Muscle layer of duodenum (tissue), 2 donors: ENCODE measurements at regions not wholly inside any gene's neighbourhood (a gene's known extent, or its start where the extent isn't known, plus 50 kb on each side); places are given as distances from the start of the nearest gene placed in this dataset.

Experiments
- H3K27ac ChIP-seq: one replicate; pipeline ENCODE4 v1.7.0; 2013; ENCODE audit warnings: mild to moderate bottlenecking, low read length
- H3K27me3 ChIP-seq: one replicate; pipeline ENCODE4 v1.7.0; 2013; ENCODE audit warnings: low read depth, mild to moderate bottlenecking, control low read depth, low read length
- H3K36me3 ChIP-seq, 2 donors: one replicate each; pipeline ENCODE4 v1.7.0; 2013; ENCODE audit warnings: low read length in 2 of 2, control low read depth in 1 of 2, mild to moderate bottlenecking in 1 of 2; ENCODE audit not compliant: insufficient read depth in 2 of 2, control insufficient read depth in 1 of 2
- H3K4me1 ChIP-seq, 2 donors: one replicate each; pipeline ENCODE4 v1.7.0; 2013; ENCODE audit warnings: low read length in 2 of 2, mild to moderate bottlenecking in 2 of 2, control low read depth in 1 of 2, moderate library complexity in 1 of 2; ENCODE audit not compliant: insufficient read depth in 2 of 2, control insufficient read depth in 1 of 2
- H3K4me3 ChIP-seq, 2 donors: one replicate each; pipeline ENCODE4 v1.7.0; 2013; ENCODE audit warnings: low read length in 2 of 2, low read depth in 1 of 2, mild to moderate bottlenecking in 1 of 2
- H3K9me3 ChIP-seq, 2 donors: one replicate each; pipeline ENCODE4 v1.7.0; 2013; ENCODE audit warnings: low read length in 2 of 2, control low read depth in 1 of 2, mild to moderate bottlenecking in 1 of 2; ENCODE audit not compliant: control insufficient read depth in 1 of 2
- donor health status: healthy.

- Histone ChIP-seq H3K9me3 (no peaks in the 10 kb centered on the region), H3K36me3 (no peaks in the 10 kb centered on the region), H3K27me3 (no peaks in the 10 kb centered on the region)
Observed at GRCh38 chr2:6215053-6215452, 522.9 kb downstream of the SOX11 start.

GRCh38 chr2:6216234-6216633 is 524.0 kb downstream of the SOX11 start:
- H3K36me3 ChIP-seq: no peaks in the 10 kb centered on the region
- H3K9me3 ChIP-seq: no peaks in the 10 kb centered on the region
- no peak overlapping the region for H3K27ac ChIP-seq
- H3K4me3 ChIP-seq: no peak overlapping the region
- H3K27me3 ChIP-seq: no peaks in the 10 kb centered on the region
- no peaks in the 10 kb centered on the region for H3K4me1 ChIP-seq

More at GRCh38 chr2:6215053-6215452, 522.9 kb downstream of the SOX11 start:
- H3K4me3 ChIP-seq: no peak overlapping the region
- H3K4me1 ChIP-seq: no peaks in the 10 kb centered on the region
- no peak overlapping the region for H3K27ac ChIP-seq

DNA sequence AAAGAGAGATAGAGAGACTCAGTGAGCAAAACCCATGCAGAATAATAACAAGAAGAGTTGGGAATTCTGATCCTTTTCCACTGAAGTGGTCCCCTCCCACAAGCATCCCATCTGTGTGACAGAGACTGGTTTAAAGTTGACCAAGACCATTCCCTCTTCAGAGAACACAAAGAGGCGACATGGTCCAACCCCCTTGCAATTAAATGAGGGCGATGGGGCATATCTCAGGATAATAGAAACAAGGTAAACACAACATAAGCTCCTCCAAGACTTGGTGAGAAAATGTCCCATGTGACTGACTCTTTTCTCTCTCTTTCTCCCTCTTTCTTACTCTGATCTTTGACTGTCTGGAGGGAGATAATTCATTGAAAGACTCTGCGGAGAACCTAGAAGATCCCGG is 526.7 kb downstream of the SOX11 start:
- Histone ChIP-seq H3K4me1 (no peaks in the 10 kb centered on the region), H3K27me3 (no peaks in the 10 kb centered on the region), H3K36me3 (no peaks in the 10 kb centered on the region), H3K4me3 (no peak overlapping the region), H3K9me3 (no peaks in the 10 kb centered on the region), H3K27ac (no peak overlapping the region)

DNA sequence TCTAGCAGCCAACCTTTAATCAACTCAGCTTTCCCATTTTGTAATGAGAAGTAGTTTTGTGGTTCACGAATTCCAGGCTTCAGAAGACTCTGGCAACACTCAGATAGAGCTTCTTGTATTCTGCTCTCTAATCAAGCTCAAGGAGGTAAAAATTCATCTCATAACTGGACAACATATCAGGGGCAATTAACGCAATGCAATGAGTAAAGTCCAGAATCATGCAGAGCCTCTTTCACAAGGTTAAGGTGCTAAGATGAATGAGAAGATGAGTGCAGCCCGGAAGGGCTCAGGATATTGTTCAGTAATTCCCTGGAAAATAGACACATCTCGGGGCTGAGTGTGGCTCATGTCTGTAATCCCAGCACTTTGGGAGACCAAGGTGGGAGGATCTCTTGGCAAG is 527.7 kb downstream of the SOX11 start:
- Histone ChIP-seq H3K9me3 (no peaks in the 10 kb centered on the region), H3K4me3 (no peak overlapping the region), H3K27ac (no peak overlapping the region), H3K36me3 (no peaks in the 10 kb centered on the region), H3K4me1 (no peaks in the 10 kb centered on the region), H3K27me3 (no peaks in the 10 kb centered on the region)

DNA sequence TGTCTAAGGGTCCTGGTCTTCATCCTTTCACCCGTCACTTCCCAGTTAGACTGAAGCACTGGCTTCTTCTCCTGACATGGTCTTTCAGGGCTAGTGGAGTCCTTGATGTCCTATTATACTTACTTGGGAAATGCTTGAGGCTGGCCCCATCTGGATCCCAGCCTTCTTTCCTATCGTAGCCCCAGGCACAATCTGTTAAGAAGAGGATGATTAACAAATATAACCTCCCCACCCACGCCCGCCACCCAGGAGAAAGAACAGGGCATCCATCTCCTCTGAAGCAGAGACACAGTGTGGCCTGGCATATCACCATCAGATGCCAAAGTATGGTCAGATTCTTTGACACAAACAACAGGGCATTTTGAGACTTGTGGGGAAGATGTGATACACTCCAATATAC is 530.1 kb downstream of the SOX11 start:
- Histone ChIP-seq H3K36me3 (no peaks in the 10 kb centered on the region), H3K9me3 (no peaks in the 10 kb centered on the region), H3K4me3 (no peak overlapping the region), H3K4me1 (no peaks in the 10 kb centered on the region), H3K27ac (no peak overlapping the region), H3K27me3 (no peaks in the 10 kb centered on the region)

DNA sequence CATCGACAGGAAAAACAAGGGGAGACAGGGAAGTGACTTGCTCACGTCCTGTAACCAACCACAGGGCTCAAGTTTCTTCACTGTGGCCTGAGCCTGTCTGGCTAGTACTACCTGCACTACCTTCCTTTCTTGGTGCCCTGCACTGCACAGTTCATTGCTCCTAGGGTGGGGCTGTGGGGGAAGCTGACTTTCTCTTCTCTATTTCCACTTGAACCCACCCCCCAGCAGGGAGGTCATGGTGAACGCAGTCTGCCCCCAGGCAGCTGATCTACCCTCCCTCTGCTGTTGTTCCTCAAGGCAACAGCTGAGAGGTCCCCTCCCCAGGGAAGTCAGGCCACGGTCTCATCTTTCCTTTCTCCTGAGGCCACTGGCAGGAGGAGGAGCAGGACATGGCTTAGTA is 532.1 kb downstream of the SOX11 start:
- Histone ChIP-seq H3K27ac (no peak overlapping the region), H3K36me3 (no peaks in the 10 kb centered on the region), H3K4me1 (no peaks in the 10 kb centered on the region), H3K9me3 (no peaks in the 10 kb centered on the region), H3K4me3 (no peak overlapping the region), H3K27me3 (no peaks in the 10 kb centered on the region)

DNA sequence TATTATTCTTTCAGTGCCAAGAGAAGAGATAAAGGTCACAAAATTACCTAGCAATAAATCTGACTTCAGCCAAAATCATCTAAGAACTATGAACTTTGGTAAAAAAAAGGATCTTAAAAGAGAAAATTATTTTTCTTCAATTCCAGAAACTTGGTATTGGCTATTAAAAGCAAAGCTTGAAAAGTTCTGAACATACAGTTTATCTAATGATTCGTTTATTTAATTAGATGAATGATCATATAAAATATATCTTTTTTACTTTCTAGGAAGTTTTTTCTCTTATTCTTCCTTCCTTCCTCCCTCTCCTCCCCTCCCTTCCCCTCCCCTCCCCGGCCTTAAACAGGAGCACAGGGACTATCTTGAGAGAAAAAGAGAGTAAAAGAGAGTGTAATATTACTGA is 536.1 kb downstream of the SOX11 start:
- H3K4me1 ChIP-seq: no peaks in the 10 kb centered on the region
- no peaks in the 10 kb centered on the region for H3K36me3 ChIP-seq
- H3K27ac ChIP-seq: no peak overlapping the region
- H3K27me3 ChIP-seq: no peaks in the 10 kb centered on the region
- no peak overlapping the region for H3K4me3 ChIP-seq
- no peaks in the 10 kb centered on the region for H3K9me3 ChIP-seq

DNA sequence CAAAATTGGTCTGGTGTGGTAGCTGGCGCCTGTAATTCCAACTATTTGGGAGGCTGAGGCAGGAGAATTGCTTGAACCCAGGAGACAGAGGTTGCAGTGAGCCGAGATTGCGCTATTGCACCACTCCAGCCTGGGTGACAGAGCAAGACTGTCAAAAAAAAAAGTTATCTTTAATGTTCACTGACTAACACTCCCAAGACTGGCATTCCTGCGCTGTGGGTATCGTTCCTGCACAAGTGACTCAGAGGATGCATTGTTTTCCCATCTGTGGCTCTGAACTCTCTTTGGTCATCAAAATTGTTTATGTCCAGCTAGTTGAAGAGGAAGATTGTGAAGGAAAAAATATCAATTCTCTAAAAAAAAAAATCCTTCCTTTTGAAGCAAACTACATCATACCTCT is 539.0 kb downstream of the SOX11 start:
- Histone ChIP-seq H3K4me1 (no peaks in the 10 kb centered on the region), H3K27ac (no peak overlapping the region), H3K36me3 (no peaks in the 10 kb centered on the region), H3K9me3 (no peaks in the 10 kb centered on the region), H3K27me3 (no peaks in the 10 kb centered on the region), H3K4me3 (no peak overlapping the region)

DNA sequence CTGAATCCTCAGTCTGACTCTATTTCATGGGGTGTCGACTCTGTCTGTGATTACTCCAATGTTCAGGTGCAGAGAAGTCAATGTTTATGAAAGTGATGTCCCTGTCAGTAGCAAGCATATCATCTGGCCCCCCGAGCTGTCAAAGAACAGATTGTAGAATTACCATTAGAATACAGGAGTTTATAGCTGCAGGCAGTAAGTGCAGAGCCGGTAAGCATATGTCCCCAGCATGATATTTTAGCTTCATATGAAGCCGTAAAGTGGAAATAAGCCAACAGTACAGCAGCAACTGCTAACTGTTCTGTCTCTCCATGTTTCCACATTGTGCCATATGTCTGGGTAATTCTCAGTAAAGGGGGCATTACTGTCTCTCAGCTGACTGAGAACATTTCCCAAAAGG is 541.8 kb downstream of the SOX11 start:
- Histone ChIP-seq H3K27me3 (no peaks in the 10 kb centered on the region), H3K4me1 (no peaks in the 10 kb centered on the region), H3K9me3 (no peaks in the 10 kb centered on the region), H3K36me3 (no peaks in the 10 kb centered on the region), H3K27ac (no peak overlapping the region), H3K4me3 (no peak overlapping the region)

- H3K4me3 ChIP-seq: no peak overlapping the region
- H3K27me3 ChIP-seq: no peaks in the 10 kb centered on the region
- H3K36me3 ChIP-seq: no peaks in the 10 kb centered on the region
- H3K27ac ChIP-seq: no peak overlapping the region
- no peaks in the 10 kb centered on the region for H3K9me3 ChIP-seq
- no peaks in the 10 kb centered on the region for H3K4me1 ChIP-seq
Observed at GRCh38 chr2:6234702-6235101, 542.5 kb downstream of the SOX11 start.

GRCh38 chr2:6236317-6236716 is 544.1 kb downstream of the SOX11 start:
- no peaks in the 10 kb centered on the region for H3K4me1 ChIP-seq
- H3K4me3 ChIP-seq: no peak overlapping the region

DNA sequence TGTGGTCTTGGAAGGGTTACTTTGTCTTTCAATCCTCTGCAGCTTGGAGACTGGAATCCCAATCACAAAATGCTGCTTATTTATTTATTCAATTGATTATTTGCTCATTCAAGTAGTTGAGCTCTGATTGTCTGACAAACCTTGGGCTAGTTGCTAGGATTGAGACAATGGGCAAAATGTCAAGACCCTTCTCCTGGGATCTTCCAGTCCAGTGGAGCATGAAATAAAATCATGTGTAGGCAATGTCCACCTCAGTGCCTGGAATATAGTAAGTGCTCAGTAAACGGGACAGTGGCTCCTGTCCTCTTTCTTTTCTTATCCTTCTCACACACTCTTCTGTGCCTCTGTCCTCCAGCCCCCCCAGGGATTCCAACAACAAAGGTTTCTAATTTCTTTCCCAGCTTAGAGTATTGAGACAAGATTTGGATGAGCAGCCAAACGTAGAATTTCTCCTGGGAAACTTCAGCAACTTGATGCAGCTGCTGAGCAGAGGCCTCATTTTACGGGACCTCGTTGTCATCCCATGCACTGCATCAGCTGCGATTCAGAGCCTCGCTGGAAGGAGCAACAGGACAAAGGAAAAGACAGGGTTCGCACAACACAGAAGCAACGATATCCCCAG is 545.0 kb downstream of the SOX11 start:
- Histone ChIP-seq H3K4me1 (no peaks in the 10 kb centered on the region), H3K9me3 (no peaks in the 10 kb centered on the region), H3K27ac (no peak overlapping the region), H3K4me3 (no peak overlapping the region), H3K36me3 (no peaks in the 10 kb centered on the region), H3K27me3 (no peaks in the 10 kb centered on the region)

More at GRCh38 chr2:6236317-6236716, 544.1 kb downstream of the SOX11 start:
- Histone ChIP-seq H3K9me3 (no peaks in the 10 kb centered on the region), H3K36me3 (no peaks in the 10 kb centered on the region), H3K27me3 (no peaks in the 10 kb centered on the region), H3K27ac (no peak overlapping the region)
